SU-DHL-6 (cell line): ENCODE measurements at regions not wholly inside any gene's neighbourhood (a gene's known extent, or its start where the extent isn't known, plus 50 kb on each side); places are given as distances from the start of the nearest gene placed in this dataset.

ENCODE experiments used
- H2AFZ ChIP-seq: fragments of 200-600 bp; sonication (generic); 2 replicates; pipeline ENCODE4 v1.6.1; 2014; ENCODE audit warnings: low read depth, mild to moderate bottlenecking, moderate library complexity, mixed read lengths, antibody characterized with exemption, low read length; ENCODE audit not compliant: severe bottlenecking
- H3F3A ChIP-seq: fragments of 200-600 bp; shearing (Covaris generic); 2 replicates; pipeline ENCODE4 v1.6.0; 2016; ENCODE audit warnings: antibody characterized with exemption, mild to moderate bottlenecking; ENCODE audit not compliant: insufficient read depth
- H3K27ac ChIP-seq: fragments of 200-600 bp; sonication (generic); 2 replicates; pipeline ENCODE4 v1.5.1; 2016; ENCODE audit warnings: low read depth, mild to moderate bottlenecking, low read length, moderate library complexity, mixed read lengths
- H3K27me3 ChIP-seq: fragments of 200-600 bp; sonication (generic), shearing (Covaris generic); 2 replicates; pipeline ENCODE4 v1.6.0; 2014; ENCODE audit warnings: mild to moderate bottlenecking, low read length
- H3K36me3 ChIP-seq: fragments of 200-600 bp; sonication (generic); 2 replicates; pipeline ENCODE4 v1.6.1; 2014; ENCODE audit warnings: mild to moderate bottlenecking, low read length, mixed read lengths
- H3K4me2 ChIP-seq: fragments of 300-600, 200-600 bp; shearing (Covaris generic), sonication (generic); 2 replicates; pipeline ENCODE4 v1.6.0; 2014; ENCODE audit warnings: low read length, low read depth, mild to moderate bottlenecking; ENCODE audit not compliant: poor library complexity, severe bottlenecking
- H3K4me3 ChIP-seq: fragments of 200-600 bp; sonication (generic); 2 replicates; pipeline ENCODE4 v1.5.1; 2014; ENCODE audit warnings: antibody characterized with exemption, low read length, mild to moderate bottlenecking, mixed read lengths; ENCODE audit not compliant: insufficient read depth, poor library complexity, severe bottlenecking
- H3K79me2 ChIP-seq: fragments of 200-600 bp; sonication (generic); 2 replicates; pipeline ENCODE4 v1.6.1; 2014; ENCODE audit warnings: mild to moderate bottlenecking, low read length, moderate library complexity; ENCODE audit not compliant: insufficient read depth
- H3K9ac ChIP-seq: fragments of 200-600 bp; sonication (generic); 2 replicates; pipeline ENCODE4 v1.7.0; 2014; ENCODE audit warnings: mild to moderate bottlenecking, low read length
- H3K9me2 ChIP-seq: fragments of 200-600 bp; sonication (generic); replicated peaks from 2 replicates; pipeline ENCODE4 v1.6.1; 2014; ENCODE audit warnings: low read length; ENCODE audit not compliant: insufficient read depth
- H3K9me3 ChIP-seq: fragments of 200-600 bp; sonication (generic); 2 replicates; pipeline ENCODE4 v1.6.1; 2014; ENCODE audit warnings: low read length, mixed read lengths; ENCODE audit not compliant: insufficient read depth
- H4K20me1 ChIP-seq: fragments of 200-600 bp; sonication (generic); 2 replicates; pipeline ENCODE4 v1.6.1; 2014; ENCODE audit warnings: low read depth, mild to moderate bottlenecking, antibody characterized with exemption, low read length, moderate library complexity, mixed read lengths
- CTCF ChIP-seq: fragments of 200-600 bp; sonication (generic); IDR thresholded peaks from one replicate; pipeline ENCODE4 v1.5.1; 2017; ENCODE audit warnings: antibody characterized with exemption, mild to moderate bottlenecking, low read length, moderate library complexity; ENCODE audit not compliant: insufficient read depth, poor library complexity, severe bottlenecking
- EZH2phosphoT487 ChIP-seq: fragments of 200-600 bp; sonication (generic), shearing (Covaris generic); conservative IDR thresholded peaks from 2 replicates; pipeline ENCODE4 v1.6.1; 2018; ENCODE audit warnings: mild to moderate bottlenecking, antibody characterized with exemption, low read length, moderate library complexity, mixed read lengths

- H3F3A ChIP-seq = no peaks in the 10 kb centered on the region
Measured at GRCh38 chr1:87278825-87279535, 49.7 kb upstream of the LMO4 start.

More at GRCh38 chr1:87278825-87279535, 49.7 kb upstream of the LMO4 start:
- Histone ChIP-seq H4K20me1 (no peaks in the 10 kb centered on the region), H3K79me2 (no peaks in the 10 kb centered on the region), H3K36me3 (no peaks in the 10 kb centered on the region), H3K4me2 (no peak overlapping the region), H3K9me2 (no peaks in the 10 kb centered on the region), H3K9ac (no peak overlapping the region), H2AFZ (no peak overlapping the region), H3K27ac (no peak overlapping the region), H3K27me3 (no peaks in the 10 kb centered on the region), H3K9me3 (no peaks in the 10 kb centered on the region), H3K4me3 (no peak overlapping the region)
- TF ChIP-seq CTCF = no peak
- TF ChIP-seq EZH2phosphoT487 = no peak
